Liver (tissue), 8 donors: ENCODE measurements at regions not wholly inside any gene's neighbourhood (a gene's known extent, or its start where the extent isn't known, plus 50 kb on each side); places are given as distances from the start of the nearest gene placed in this dataset.
A peak's percentile ranks its signal among the peaks of the same experiment; 100 is the strongest.

Experiments
- DNase-seq: peaks from one replicate; pipeline ENCODE4 v3.0.0-alpha.2; 2017; ENCODE audit warnings: low spot score
- H3K27ac ChIP-seq, 2 donors: one replicate each; pipeline ENCODE4 v1.7.0; 2013; ENCODE audit warnings: inconsistent platforms in 2 of 2, low read length in 2 of 2, control low read depth in 1 of 2, low read depth in 1 of 2, mild to moderate bottlenecking in 1 of 2
- H3K27me3 ChIP-seq, 4 donors: one replicate each; pipeline versions ENCODE4 v1.6.1 to v1.7.0; 2013; ENCODE audit warnings: low read length in 3 of 4, inconsistent platforms in 1 of 4, mild to moderate bottlenecking in 1 of 4, moderate library complexity in 1 of 4; ENCODE audit not compliant: control insufficient read depth in 4 of 4, insufficient read depth in 4 of 4
- H3K36me3 ChIP-seq, 4 donors: one replicate each; pipeline versions ENCODE4 v1.6.1 to v1.7.0; 2013; ENCODE audit warnings: low read length in 3 of 4, mild to moderate bottlenecking in 3 of 4, low read depth in 1 of 4, moderate library complexity in 1 of 4; ENCODE audit not compliant: control insufficient read depth in 4 of 4, insufficient read depth in 3 of 4
- H3K4me1 ChIP-seq, 4 donors: one replicate each; pipeline versions ENCODE4 v1.6.1 to v1.7.0; 2013; ENCODE audit warnings: low read length in 3 of 4, mild to moderate bottlenecking in 3 of 4, moderate library complexity in 1 of 4; ENCODE audit not compliant: control insufficient read depth in 4 of 4, insufficient read depth in 4 of 4
- H3K4me3 ChIP-seq, 3 donors: one replicate each; pipeline versions ENCODE4 v1.6.1 to v1.7.0; 2013; ENCODE audit warnings: low read length in 3 of 3, control low read depth in 1 of 3, low read depth in 1 of 3, mild to moderate bottlenecking in 1 of 3
- H3K9ac ChIP-seq, 2 donors: one replicate each; pipeline ENCODE4 v1.7.0; 2013; ENCODE audit warnings: low read length in 2 of 2, mild to moderate bottlenecking in 2 of 2, moderate library complexity in 2 of 2, control low read depth in 1 of 2, low read depth in 1 of 2
- H3K9me3 ChIP-seq, 4 donors: one replicate each; pipeline versions ENCODE4 v1.6.1 to v1.7.0; 2013; ENCODE audit warnings: low read length in 3 of 4; ENCODE audit not compliant: control insufficient read depth in 4 of 4
- ATF3 ChIP-seq: IDR thresholded peaks from 2 replicates; pipeline ENCODE4 v1.6.1; 2016; ENCODE audit warnings: antibody characterized with exemption
- EGR1 ChIP-seq, 2 donors: IDR thresholded peaks; 2 replicates each; pipeline ENCODE4 v1.6.1; 2016 to 2018; ENCODE audit warnings: antibody characterized with exemption in 2 of 2, low read depth in 2 of 2
- FOXA1 ChIP-seq: IDR thresholded peaks from 2 replicates; pipeline ENCODE4 v1.6.1; 2016; ENCODE audit warnings: antibody characterized with exemption
- FOXA2 ChIP-seq: IDR thresholded peaks from 2 replicates; pipeline ENCODE4 v1.6.1; 2016; ENCODE audit warnings: antibody characterized with exemption
- GABPA ChIP-seq, 2 donors: IDR thresholded peaks in 1 of 2; conservative IDR thresholded peaks in 1 of 2; 2 replicates each; pipeline ENCODE4 v1.6.1; 2016; ENCODE audit warnings: antibody characterized with exemption in 2 of 2, mild to moderate bottlenecking in 1 of 2, moderate library complexity in 1 of 2
- HNF4A ChIP-seq, 2 donors: conservative IDR thresholded peaks; 2 replicates each; pipeline ENCODE4 v1.6.1; 2016; ENCODE audit warnings: antibody characterized with exemption in 2 of 2, mild to moderate bottlenecking in 2 of 2
- HNF4G ChIP-seq: IDR thresholded peaks from 2 replicates; pipeline ENCODE4 v1.6.1; 2016; ENCODE audit warnings: antibody characterized with exemption
- JUND ChIP-seq, 2 donors: IDR thresholded peaks; 2 replicates each; pipeline ENCODE4 v1.6.1; 2016; ENCODE audit warnings: antibody characterized with exemption in 2 of 2
- NR2F2 ChIP-seq: IDR thresholded peaks from 2 replicates; pipeline ENCODE4 v1.6.1; 2016; ENCODE audit warnings: antibody characterized with exemption
- RAD21 ChIP-seq, 2 donors: IDR thresholded peaks; 2 replicates each; pipeline ENCODE4 v1.6.1; 2016; ENCODE audit warnings: antibody characterized with exemption in 2 of 2, mild to moderate bottlenecking in 2 of 2
- REST ChIP-seq: IDR thresholded peaks from 2 replicates; pipeline ENCODE4 v1.6.1; 2016; ENCODE audit warnings: antibody characterized with exemption, mild to moderate bottlenecking
- RXRA ChIP-seq, 2 donors: IDR thresholded peaks; 2 replicates each; pipeline ENCODE4 v1.6.1; 2017 to 2018; ENCODE audit warnings: antibody characterized with exemption in 2 of 2, mild to moderate bottlenecking in 1 of 2
- SP1 ChIP-seq: IDR thresholded peaks from 2 replicates; pipeline ENCODE4 v1.6.1; 2018; ENCODE audit warnings: antibody characterized with exemption, mild to moderate bottlenecking
- TAF1 ChIP-seq: conservative IDR thresholded peaks from 2 replicates; pipeline ENCODE4 v1.6.1; 2016; ENCODE audit warnings: antibody characterized with exemption, mild to moderate bottlenecking
- YY1 ChIP-seq: IDR thresholded peaks from 2 replicates; pipeline ENCODE4 v1.6.1; 2016; ENCODE audit warnings: antibody characterized with exemption, mild to moderate bottlenecking
- WGBS: extraction: QIAGEN DNeasy Blood & Tissue Kit; methylation state at CpG from one replicate; pipeline ENCODE4 v1.1.7; 2013; 5-methylcytosine and 5-hydroxymethylcytosine counted together
- TF ChIP-seq, protein P1 (sequence below): IDR thresholded peaks from 2 replicates; pipeline ENCODE4 v1.6.1; 2016; ENCODE audit warnings: antibody characterized with exemption
- TF ChIP-seq, protein P2 (sequence below): IDR thresholded peaks from 2 replicates; pipeline ENCODE4 v1.6.1; 2016; ENCODE audit warnings: antibody characterized with exemption
- TF ChIP-seq, protein P3 (sequence below): fragments of 150-350 bp; IDR thresholded peaks from 2 replicates; pipeline ENCODE4 v1.5.1; 2017; ENCODE audit warnings: improper control_type of control experiment, low read depth, low read length; ENCODE audit not compliant: missing input control
- donor health status: healthy.
- donor health status: healthy.
- donor health status: healthy.
- donor health status: healthy.
- donor health status: healthy.

- DNase-seq, result no peak
- no peak overlapping the region for H3K9ac ChIP-seq
- H3K27me3 ChIP-seq, result no peaks in the 10 kb centered on the region
- H3K4me3 ChIP-seq, result no peak overlapping the region
- H3K9me3 ChIP-seq, result no peaks in the 10 kb centered on the region
- WGBS, result 62% methylated on average over 3 of the region's 3 CpGs
- no peak for TF ChIP-seq ATF3
- no peak for TF ChIP-seq JUND (IDR thresholded peaks at IDR 0.05)
- no peak for TF ChIP-seq FOXA1
- TF ChIP-seq RAD21 (IDR thresholded peaks at IDR 0.05), result no peak
- no peak for TF ChIP-seq HNF4G
- TF ChIP-seq GABPA (IDR thresholded peaks at IDR 0.05 in 1 of 2, conservative IDR thresholded peaks at IDR 0.05 in 1 of 2), result no peak
- TF ChIP-seq, protein P1, sequence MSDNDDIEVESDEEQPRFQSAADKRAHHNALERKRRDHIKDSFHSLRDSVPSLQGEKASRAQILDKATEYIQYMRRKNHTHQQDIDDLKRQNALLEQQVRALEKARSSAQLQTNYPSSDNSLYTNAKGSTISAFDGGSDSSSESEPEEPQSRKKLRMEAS, result no peak
- TF ChIP-seq HNF4A (conservative IDR thresholded peaks at IDR 0.05), result no peak
- H3K4me1 ChIP-seq, result peaks cover 0 to 11% (median 6%) of the 10 kb centered on the region in 4 donors
- H3K36me3 ChIP-seq, result no peaks in the 10 kb centered on the region
- H3K27ac ChIP-seq, result no peak overlapping the region
Observed at GRCh38 chr17:55872374-55872773, 121.5 kb downstream of the PCTP start.

- no peak overlapping the region for H3K4me3 ChIP-seq
- H3K9me3 ChIP-seq, result no peaks in the 10 kb centered on the region
- DNase-seq, result no peak
- no peaks in the 10 kb centered on the region for H3K27me3 ChIP-seq
- TF ChIP-seq GABPA (IDR thresholded peaks at IDR 0.05 in 1 of 2, conservative IDR thresholded peaks at IDR 0.05 in 1 of 2), result no peak
- no peak for TF ChIP-seq FOXA1
- TF ChIP-seq RAD21 (IDR thresholded peaks at IDR 0.05), result peak in 1 of 2 donors; percentile 71
- no peak for TF ChIP-seq JUND (IDR thresholded peaks at IDR 0.05)
- no peak for TF ChIP-seq ATF3
- no peak for TF ChIP-seq FOXA2
- no peak for TF ChIP-seq NR2F2
- TF ChIP-seq, protein P1, result peak; percentile 18
- TF ChIP-seq, protein P2, sequence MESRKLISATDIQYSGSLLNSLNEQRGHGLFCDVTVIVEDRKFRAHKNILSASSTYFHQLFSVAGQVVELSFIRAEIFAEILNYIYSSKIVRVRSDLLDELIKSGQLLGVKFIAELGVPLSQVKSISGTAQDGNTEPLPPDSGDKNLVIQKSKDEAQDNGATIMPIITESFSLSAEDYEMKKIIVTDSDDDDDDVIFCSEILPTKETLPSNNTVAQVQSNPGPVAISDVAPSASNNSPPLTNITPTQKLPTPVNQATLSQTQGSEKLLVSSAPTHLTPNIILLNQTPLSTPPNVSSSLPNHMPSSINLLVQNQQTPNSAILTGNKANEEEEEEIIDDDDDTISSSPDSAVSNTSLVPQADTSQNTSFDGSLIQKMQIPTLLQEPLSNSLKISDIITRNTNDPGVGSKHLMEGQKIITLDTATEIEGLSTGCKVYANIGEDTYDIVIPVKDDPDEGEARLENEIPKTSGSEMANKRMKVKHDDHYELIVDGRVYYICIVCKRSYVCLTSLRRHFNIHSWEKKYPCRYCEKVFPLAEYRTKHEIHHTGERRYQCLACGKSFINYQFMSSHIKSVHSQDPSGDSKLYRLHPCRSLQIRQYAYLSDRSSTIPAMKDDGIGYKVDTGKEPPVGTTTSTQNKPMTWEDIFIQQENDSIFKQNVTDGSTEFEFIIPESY, result no peak
- no peak for TF ChIP-seq REST
- no peak for TF ChIP-seq SP1
- TF ChIP-seq, protein P3, sequence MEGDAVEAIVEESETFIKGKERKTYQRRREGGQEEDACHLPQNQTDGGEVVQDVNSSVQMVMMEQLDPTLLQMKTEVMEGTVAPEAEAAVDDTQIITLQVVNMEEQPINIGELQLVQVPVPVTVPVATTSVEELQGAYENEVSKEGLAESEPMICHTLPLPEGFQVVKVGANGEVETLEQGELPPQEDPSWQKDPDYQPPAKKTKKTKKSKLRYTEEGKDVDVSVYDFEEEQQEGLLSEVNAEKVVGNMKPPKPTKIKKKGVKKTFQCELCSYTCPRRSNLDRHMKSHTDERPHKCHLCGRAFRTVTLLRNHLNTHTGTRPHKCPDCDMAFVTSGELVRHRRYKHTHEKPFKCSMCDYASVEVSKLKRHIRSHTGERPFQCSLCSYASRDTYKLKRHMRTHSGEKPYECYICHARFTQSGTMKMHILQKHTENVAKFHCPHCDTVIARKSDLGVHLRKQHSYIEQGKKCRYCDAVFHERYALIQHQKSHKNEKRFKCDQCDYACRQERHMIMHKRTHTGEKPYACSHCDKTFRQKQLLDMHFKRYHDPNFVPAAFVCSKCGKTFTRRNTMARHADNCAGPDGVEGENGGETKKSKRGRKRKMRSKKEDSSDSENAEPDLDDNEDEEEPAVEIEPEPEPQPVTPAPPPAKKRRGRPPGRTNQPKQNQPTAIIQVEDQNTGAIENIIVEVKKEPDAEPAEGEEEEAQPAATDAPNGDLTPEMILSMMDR, result no peak
- no peak for TF ChIP-seq HNF4G
- TF ChIP-seq RXRA (IDR thresholded peaks at IDR 0.05), result peak in 1 of 2 donors; percentile 70
- no peak for TF ChIP-seq TAF1
- no peak for TF ChIP-seq EGR1 (IDR thresholded peaks at IDR 0.05; ENCODE audit: low read depth in 2 of 2)
- no peak for TF ChIP-seq YY1
- TF ChIP-seq HNF4A (conservative IDR thresholded peaks at IDR 0.05), result peak in 1 of 2 donors; percentile 62
- H3K36me3 ChIP-seq, result no peaks in the 10 kb centered on the region
- 39% methylated on average over 4 of the region's 4 CpGs for WGBS
- H3K27ac ChIP-seq, result no peak overlapping the region
- H3K9ac ChIP-seq, result no peak overlapping the region
- H3K4me1 ChIP-seq, result peaks cover 0 to 11% (median 6%) of the 10 kb centered on the region in 4 donors
Observed at GRCh38 chr17:55873017-55873758, 122.3 kb downstream of the PCTP start.
